GM18951 (cell line): ENCODE measurements at regions not wholly inside any gene's neighbourhood (a gene's known extent, or its start where the extent isn't known, plus 50 kb on each side); places are given as distances from the start of the nearest gene placed in this dataset.

Experiments
- POLR2A ChIP-seq: IDR thresholded peaks from 4 replicates; pipeline ENCODE4 v1.6.1; 2011; ENCODE audit warnings: mild to moderate bottlenecking; ENCODE audit not compliant: insufficient read length, insufficient read depth; ENCODE audit errors: extremely low read depth
- in situ Hi-C: fragments of 300-500 bp; cut with MboI; formaldehyde crosslinking; loops from one replicate; pipeline ENCODE4 v1.12.0; 2022; ENCODE audit warnings: low sequenced_read_pairs, mixed read lengths, inconsistent platforms; ENCODE audit not compliant: unreplicated experiment

- in situ Hi-C loops = no loop called here
Observed at GRCh38 chr7:118452128-118452527, 227.6 kb downstream of the ANKRD7 start.

GRCh38 chr7:118467381-118467780 is 242.9 kb downstream of the ANKRD7 start:
- no peak for TF ChIP-seq POLR2A
- in situ Hi-C loops = no loop called here

More at GRCh38 chr7:118452128-118452527, 227.6 kb downstream of the ANKRD7 start:
- TF ChIP-seq POLR2A = no peak

- in situ Hi-C loops = no loop called here
- no peak for TF ChIP-seq POLR2A
Observed at GRCh38 chr7:118472581-118472980, 248.1 kb downstream of the ANKRD7 start.

- in situ Hi-C loops = no loop called here
- no peak for TF ChIP-seq POLR2A
Observed at GRCh38 chr7:118473271-118473670, 248.8 kb downstream of the ANKRD7 start.

- no peak for TF ChIP-seq POLR2A
- in situ Hi-C loops = no loop called here
Observed at GRCh38 chr7:118476036-118476435, 251.5 kb downstream of the ANKRD7 start.

- in situ Hi-C loops = no loop called here
- no peak for TF ChIP-seq POLR2A
Observed at GRCh38 chr7:118477036-118477435, 252.5 kb downstream of the ANKRD7 start.

GRCh38 chr7:118478236-118478635 is 253.7 kb downstream of the ANKRD7 start:
- TF ChIP-seq POLR2A = no peak
- in situ Hi-C loops = no loop called here

- in situ Hi-C loops = no loop called here
- TF ChIP-seq POLR2A = no peak
Observed at GRCh38 chr7:118478931-118479330, 254.4 kb downstream of the ANKRD7 start.

- in situ Hi-C loops = no loop called here
- no peak for TF ChIP-seq POLR2A
Observed at GRCh38 chr7:118492466-118492865, 268.0 kb downstream of the ANKRD7 start.

- no peak for TF ChIP-seq POLR2A
- in situ Hi-C loops = no loop called here
Observed at GRCh38 chr7:118496138-118496644, 271.7 kb downstream of the ANKRD7 start.

- in situ Hi-C loops = no loop called here
- TF ChIP-seq POLR2A = no peak
Observed at GRCh38 chr7:118502235-118502634, 277.7 kb downstream of the ANKRD7 start.

GRCh38 chr7:118511146-118511545 is 286.6 kb downstream of the ANKRD7 start:
- in situ Hi-C loops = no loop called here
- TF ChIP-seq POLR2A = no peak

- in situ Hi-C loops = no loop called here
- no peak for TF ChIP-seq POLR2A
Observed at GRCh38 chr7:118517275-118517674, 292.8 kb downstream of the ANKRD7 start.

GRCh38 chr7:118525020-118525419 is 300.5 kb downstream of the ANKRD7 start:
- in situ Hi-C loops = no loop called here
- no peak for TF ChIP-seq POLR2A

- no peak for TF ChIP-seq POLR2A
Observed at GRCh38 chr7:118531566-118531965, 307.1 kb downstream of the ANKRD7 start.

GRCh38 chr7:118559207-118559606 is 334.7 kb downstream of the ANKRD7 start:
- in situ Hi-C loops = no loop called here
- no peak for TF ChIP-seq POLR2A

More at GRCh38 chr7:118531566-118531965, 307.1 kb downstream of the ANKRD7 start:
- in situ Hi-C loops = no loop called here

- in situ Hi-C loops = no loop called here
Observed at GRCh38 chr7:118563311-118563710, 338.8 kb downstream of the ANKRD7 start.

More at GRCh38 chr7:118563311-118563710, 338.8 kb downstream of the ANKRD7 start:
- no peak for TF ChIP-seq POLR2A
